ENCODE measurements at regions not wholly inside any gene's neighbourhood (a gene's known extent, or its start where the extent isn't known, plus 50 kb on each side); places are given as distances from the start of the nearest gene placed in this dataset.
"Not testable (repeated sequence)": the region's sequence is repeated elsewhere in the genome, so short reads cannot be mapped to it uniquely, and the experiment has no call there.

- no peak for DNase-seq (ENCODE audit: extremely low read depth in 1 of 11, low read depth in 9 of 11, low spot score in 4 of 11)
Observed at GRCh38 chr5:28296254-28297013, 1258.0 kb upstream of the CDH9 start.

- DNase-seq (ENCODE audit: extremely low read depth in 1 of 11, low read depth in 9 of 11, low spot score in 4 of 11), result not testable (repeated sequence)
Observed at GRCh38 chr5:28287021-28287420, 1248.6 kb upstream of the CDH9 start.

DNA sequence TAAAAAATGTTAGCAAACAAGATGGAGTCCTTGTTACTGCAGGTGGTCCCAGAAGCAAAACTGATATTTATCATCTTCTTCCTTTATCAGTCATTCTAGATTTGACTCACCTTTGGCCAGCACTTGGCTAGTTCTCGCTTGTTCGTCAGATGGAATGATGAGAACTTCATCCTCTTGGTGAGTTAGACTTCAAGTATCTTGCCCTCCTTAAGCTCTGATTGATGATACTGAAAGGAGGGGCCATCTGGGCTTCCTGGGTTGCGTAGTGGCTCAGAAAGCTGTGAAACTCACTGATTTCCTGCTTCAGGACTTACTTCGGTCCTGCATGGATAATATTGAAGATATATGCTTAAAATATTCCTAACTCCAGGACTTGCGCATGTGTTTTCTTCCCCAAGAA lies 1248.2 kb upstream of the CDH9 start:
- no peak for DNase-seq (ENCODE audit: extremely low read depth in 1 of 11, low read depth in 9 of 11, low spot score in 4 of 11)

DNA sequence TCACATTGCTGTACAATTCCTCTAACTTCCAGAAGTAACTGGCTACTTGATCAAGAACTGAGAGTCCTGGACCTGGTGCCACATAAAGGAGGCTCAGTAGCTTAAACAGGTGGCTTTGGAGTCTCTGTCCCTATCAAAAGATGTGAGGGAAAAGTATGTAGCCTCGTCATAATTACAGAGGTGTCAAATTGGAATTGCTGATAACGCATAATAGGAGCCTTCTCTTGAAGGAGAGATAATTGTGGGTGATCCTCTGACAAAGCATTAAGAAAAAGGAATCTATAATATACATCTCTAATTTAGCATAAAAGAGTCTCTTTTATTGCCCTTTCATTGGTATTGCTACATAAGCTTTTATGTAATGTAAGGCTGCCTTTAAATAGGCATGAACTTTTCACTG lies 1246.4 kb upstream of the CDH9 start:
- no peak for DNase-seq (ENCODE audit: extremely low read depth in 1 of 11, low read depth in 9 of 11, low spot score in 4 of 11)

GRCh38 chr5:28281351-28281750 lies 1243.0 kb upstream of the CDH9 start:
- no peak for DNase-seq (ENCODE audit: extremely low read depth in 1 of 11, low read depth in 9 of 11, low spot score in 4 of 11)

- no peak for DNase-seq (ENCODE audit: extremely low read depth in 1 of 11, low read depth in 9 of 11, low spot score in 4 of 11)
Observed at GRCh38 chr5:28275931-28276330, 1237.5 kb upstream of the CDH9 start.

- DNase-seq (ENCODE audit: extremely low read depth in 1 of 11, low read depth in 9 of 11, low spot score in 4 of 11), result no peak
Observed at GRCh38 chr5:28269978-28270377, 1231.6 kb upstream of the CDH9 start.

- DNase-seq (ENCODE audit: extremely low read depth in 1 of 11, low read depth in 9 of 11, low spot score in 4 of 11), result no peak
Observed at GRCh38 chr5:28265877-28266276, 1227.5 kb upstream of the CDH9 start.

- no peak for DNase-seq (ENCODE audit: extremely low read depth in 1 of 11, low read depth in 9 of 11, low spot score in 4 of 11)
Observed at GRCh38 chr5:28254846-28255245, 1216.5 kb upstream of the CDH9 start.

- no peak for DNase-seq (ENCODE audit: extremely low read depth in 1 of 11, low read depth in 9 of 11, low spot score in 4 of 11)
Observed at GRCh38 chr5:28253431-28253830, 1215.0 kb upstream of the CDH9 start.

GRCh38 chr5:28249771-28250415 lies 1211.5 kb upstream of the CDH9 start:
- no peak for DNase-seq (ENCODE audit: extremely low read depth in 1 of 11, low read depth in 9 of 11, low spot score in 4 of 11)

DNA sequence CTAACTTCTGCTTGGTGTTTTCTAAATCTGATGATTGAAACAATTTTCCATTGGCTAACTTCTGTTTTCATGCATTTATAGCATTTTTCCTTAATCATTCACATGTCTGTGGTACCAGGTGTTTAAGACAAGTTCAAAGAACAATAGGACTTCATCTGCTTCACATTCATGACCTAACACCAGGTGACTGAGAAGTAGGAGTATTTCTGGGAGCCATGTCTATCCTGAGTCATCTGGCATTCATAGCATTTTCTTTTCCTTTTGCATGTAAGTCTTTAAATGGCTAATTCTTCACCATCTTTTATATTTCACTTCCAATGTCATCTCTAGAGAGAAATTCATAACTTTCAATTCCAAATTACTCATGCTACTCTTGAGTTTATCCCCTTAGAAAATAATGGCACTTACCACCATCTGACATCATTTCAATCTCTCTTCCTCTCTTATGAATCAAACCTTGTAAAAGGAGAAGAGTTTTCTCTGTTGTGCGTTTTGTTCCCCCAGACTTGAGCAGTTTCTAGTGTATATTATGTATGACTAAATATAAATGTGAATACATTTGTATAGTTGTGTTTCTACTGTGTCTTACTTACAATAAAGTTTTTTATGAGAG lies 1196.1 kb upstream of the CDH9 start:
- no peak for DNase-seq (ENCODE audit: extremely low read depth in 1 of 11, low read depth in 9 of 11, low spot score in 4 of 11)

- DNase-seq (ENCODE audit: extremely low read depth in 1 of 11, low read depth in 9 of 11, low spot score in 4 of 11), result no peak
Observed at GRCh38 chr5:28226407-28226806, 1188.0 kb upstream of the CDH9 start.

DNA sequence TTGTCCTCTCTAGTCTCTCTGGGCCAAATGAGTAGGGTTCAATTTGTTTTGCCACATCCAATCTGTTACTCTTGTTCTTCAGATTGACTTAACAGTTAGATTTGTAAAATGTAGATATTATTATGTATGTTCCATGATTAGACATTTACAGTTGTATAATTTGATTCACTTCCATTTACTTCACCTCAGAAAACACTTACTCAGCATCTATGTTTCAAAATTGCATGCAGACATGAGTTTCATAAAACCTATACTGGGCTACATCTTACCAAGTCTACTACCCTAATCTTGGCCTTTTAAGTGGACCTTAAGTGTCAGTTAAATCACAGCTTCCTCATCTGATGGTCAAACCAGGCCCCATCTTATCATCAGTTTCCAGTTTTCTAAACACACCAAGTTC lies 1181.2 kb upstream of the CDH9 start:
- DNase-seq (ENCODE audit: extremely low read depth in 1 of 11, low read depth in 9 of 11, low spot score in 4 of 11), result no peak

GRCh38 chr5:28217695-28218094 lies 1179.3 kb upstream of the CDH9 start:
- no peak for DNase-seq (ENCODE audit: extremely low read depth in 1 of 11, low read depth in 9 of 11, low spot score in 4 of 11)

DNA sequence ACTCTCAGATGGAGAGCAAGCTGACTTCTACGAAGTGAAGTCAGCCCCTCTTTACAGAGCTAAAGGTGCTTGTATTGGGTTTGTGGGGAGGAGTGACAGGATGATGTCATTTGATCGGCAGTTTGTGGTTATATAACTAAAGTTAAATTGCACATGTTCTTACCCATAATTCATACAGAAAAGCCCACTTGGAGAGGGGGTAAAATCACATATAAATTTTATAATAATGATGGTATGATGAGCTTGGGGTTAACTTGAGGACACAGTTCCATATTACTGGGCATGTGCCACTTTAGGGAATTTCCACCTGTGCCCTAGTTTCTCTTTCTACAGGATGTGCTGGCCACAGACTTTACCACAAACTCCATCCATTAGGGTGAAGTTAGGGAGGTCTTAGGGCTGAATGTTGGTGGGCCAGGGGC lies 1178.6 kb upstream of the CDH9 start:
- DNase-seq (ENCODE audit: extremely low read depth in 1 of 11, low read depth in 9 of 11, low spot score in 4 of 11), result no peak

- no peak for DNase-seq (ENCODE audit: extremely low read depth in 1 of 11, low read depth in 9 of 11, low spot score in 4 of 11)
Observed at GRCh38 chr5:28215091-28215490, 1176.7 kb upstream of the CDH9 start.

DNA sequence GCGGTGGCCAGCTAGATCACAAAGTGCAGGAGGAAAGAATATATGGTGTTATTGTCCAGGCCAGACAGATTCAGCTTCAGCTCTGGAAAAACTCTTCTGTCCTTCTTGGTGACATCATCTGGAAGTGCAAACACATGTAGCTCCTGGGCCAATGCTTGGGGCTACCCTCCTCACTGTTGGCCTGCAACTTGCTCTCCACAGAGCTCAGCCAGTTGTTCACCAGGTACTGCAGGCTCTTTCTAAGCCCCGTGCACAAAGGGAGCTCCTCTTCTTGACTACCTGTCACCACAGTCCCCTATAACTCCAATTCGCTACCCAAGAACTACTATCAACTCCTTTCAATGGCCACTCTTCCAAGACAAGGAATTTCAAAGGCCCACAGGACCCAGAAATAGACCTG lies 1175.9 kb upstream of the CDH9 start:
- DNase-seq (ENCODE audit: extremely low read depth in 1 of 11, low read depth in 9 of 11, low spot score in 4 of 11), result no peak

- no peak for DNase-seq (ENCODE audit: extremely low read depth in 1 of 11, low read depth in 9 of 11, low spot score in 4 of 11)
Observed at GRCh38 chr5:28208356-28208755, 1170.0 kb upstream of the CDH9 start.

DNA sequence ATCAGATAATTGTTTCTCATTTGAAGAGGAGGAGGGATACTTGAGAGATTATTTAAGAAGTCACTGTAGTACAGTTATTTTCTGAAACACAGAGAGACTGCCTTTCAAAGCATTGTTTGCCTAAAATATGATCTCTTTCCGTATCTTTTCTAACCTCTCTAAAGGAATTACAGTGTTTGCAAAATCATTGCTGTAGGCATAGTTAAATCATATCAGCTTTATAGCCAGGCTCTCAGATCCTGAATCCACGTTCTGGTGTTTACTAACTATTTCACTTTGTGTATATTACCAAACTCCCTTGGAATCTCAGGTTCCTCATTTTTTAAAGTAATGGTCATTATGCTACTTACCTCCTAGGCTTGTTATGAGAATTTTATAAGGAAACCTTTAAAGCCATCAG lies 1151.6 kb upstream of the CDH9 start:
- DNase-seq (ENCODE audit: extremely low read depth in 1 of 11, low read depth in 9 of 11, low spot score in 4 of 11), result no peak

GRCh38 chr5:28174691-28175090 lies 1136.3 kb upstream of the CDH9 start:
- DNase-seq (ENCODE audit: extremely low read depth in 1 of 11, low read depth in 9 of 11, low spot score in 4 of 11), result no peak
